ENCODE measurements at regions not wholly inside any gene's neighbourhood (a gene's known extent, or its start where the extent isn't known, plus 50 kb on each side); places are given as distances from the start of the nearest gene placed in this dataset.

- FAIRE-seq (no peak), DNase-seq (ENCODE audit: insufficient read length, low spot score) (peak; percentile 16)
- TF ChIP-seq POU2F2 (IDR thresholded peaks at IDR 0.05; ENCODE audit: low read depth, low read length) (peak; percentile 47; the same call in 1 of the 2 replicates), POLR2A (IDR thresholded peaks at IDR 0.05; ENCODE audit: low read depth, low read length) (no peak), SPI1 (IDR thresholded peaks at IDR 0.05; ENCODE audit: low read depth, low read length) (peak; percentile 45; the same call in 1 of the 2 replicates), PAX5 (IDR thresholded peaks at IDR 0.05; ENCODE audit: insufficient read depth, low read length, severe bottlenecking) (peak; percentile 37), POLR2AphosphoS5 (IDR thresholded peaks at IDR 0.05; ENCODE audit: low read depth, low read length) (no peak)
Measured at GRCh38 chr13:46983881-46984280, 87.0 kb upstream of the HTR2A start.

- TF ChIP-seq POU2F2 (IDR thresholded peaks at IDR 0.05; ENCODE audit: low read depth, low read length), result peak; percentile 86
- no peak for TF ChIP-seq TAF1 (IDR thresholded peaks at IDR 0.05; ENCODE audit: low read depth, low read length)
- TF ChIP-seq POLR2AphosphoS5 (IDR thresholded peaks at IDR 0.05; ENCODE audit: low read depth, low read length), result no peak
- peak; percentile 76 for TF ChIP-seq PAX5 (IDR thresholded peaks at IDR 0.05; ENCODE audit: insufficient read depth, low read length, severe bottlenecking)
- peak; percentile 100 for TF ChIP-seq SPI1 (IDR thresholded peaks at IDR 0.05; ENCODE audit: low read depth, low read length)
- DNase-seq (ENCODE audit: insufficient read length, low spot score) (peak; percentile 29), FAIRE-seq (peak; percentile 96)
Measured at GRCh38 chr13:46982856-46983582, 86.2 kb upstream of the HTR2A start.

- no peak for DNase-seq (ENCODE audit: insufficient read length, low spot score)
- no peak for FAIRE-seq
- TF ChIP-seq POU2F2 (IDR thresholded peaks at IDR 0.05; ENCODE audit: low read depth, low read length) (no peak), POLR2AphosphoS5 (IDR thresholded peaks at IDR 0.05; ENCODE audit: low read depth, low read length) (no peak), SPI1 (IDR thresholded peaks at IDR 0.05; ENCODE audit: low read depth, low read length) (no peak), PAX5 (IDR thresholded peaks at IDR 0.05; ENCODE audit: insufficient read depth, low read length, severe bottlenecking) (no peak), POLR2A (IDR thresholded peaks at IDR 0.05; ENCODE audit: low read depth, low read length) (no peak), TAF1 (IDR thresholded peaks at IDR 0.05; ENCODE audit: low read depth, low read length) (no peak)
Measured at GRCh38 chr13:46975173-46975572, 78.3 kb upstream of the HTR2A start.

- no peak for DNase-seq (ENCODE audit: insufficient read length, low spot score)
- TF ChIP-seq SPI1 (IDR thresholded peaks at IDR 0.05; ENCODE audit: low read depth, low read length) (peak; percentile 68), POLR2A (IDR thresholded peaks at IDR 0.05; ENCODE audit: low read depth, low read length) (no peak), POU2F2 (IDR thresholded peaks at IDR 0.05; ENCODE audit: low read depth, low read length) (no peak), TAF1 (IDR thresholded peaks at IDR 0.05; ENCODE audit: low read depth, low read length) (no peak)
- FAIRE-seq, result no peak
Measured at GRCh38 chr13:46968450-46968849, 71.6 kb upstream of the HTR2A start.

GRCh38 chr13:46964789-46965527, 68.1 kb upstream of the HTR2A start:
- TF ChIP-seq TAF1 (IDR thresholded peaks at IDR 0.05; ENCODE audit: low read depth, low read length) (no peak), SPI1 (IDR thresholded peaks at IDR 0.05; ENCODE audit: low read depth, low read length) (no peak), POU2F2 (IDR thresholded peaks at IDR 0.05; ENCODE audit: low read depth, low read length) (no peak), PAX5 (IDR thresholded peaks at IDR 0.05; ENCODE audit: insufficient read depth, low read length, severe bottlenecking) (no peak), POLR2AphosphoS5 (IDR thresholded peaks at IDR 0.05; ENCODE audit: low read depth, low read length) (no peak), POLR2A (IDR thresholded peaks at IDR 0.05; ENCODE audit: low read depth, low read length) (no peak)
- no peak for DNase-seq (ENCODE audit: insufficient read length, low spot score)
- no peak for FAIRE-seq

- TF ChIP-seq PAX5 (IDR thresholded peaks at IDR 0.05; ENCODE audit: insufficient read depth, low read length, severe bottlenecking), result no peak
- no peak for TF ChIP-seq POLR2A (IDR thresholded peaks at IDR 0.05; ENCODE audit: low read depth, low read length)
- no peak for TF ChIP-seq POLR2AphosphoS5 (IDR thresholded peaks at IDR 0.05; ENCODE audit: low read depth, low read length)
- TF ChIP-seq POU2F2 (IDR thresholded peaks at IDR 0.05; ENCODE audit: low read depth, low read length), result no peak
- TF ChIP-seq TAF1 (IDR thresholded peaks at IDR 0.05; ENCODE audit: low read depth, low read length), result no peak
- no peak for TF ChIP-seq SPI1 (IDR thresholded peaks at IDR 0.05; ENCODE audit: low read depth, low read length)
- FAIRE-seq (no peak), DNase-seq (ENCODE audit: insufficient read length, low spot score) (no peak)
Measured at GRCh38 chr13:46963904-46964303, 67.1 kb upstream of the HTR2A start.

GRCh38 chr13:46962281-46962941, 65.6 kb upstream of the HTR2A start:
- FAIRE-seq (peak; percentile 85), DNase-seq (ENCODE audit: insufficient read length, low spot score) (no peak)
- no peak for TF ChIP-seq SPI1 (IDR thresholded peaks at IDR 0.05; ENCODE audit: low read depth, low read length)
- no peak for TF ChIP-seq POLR2A (IDR thresholded peaks at IDR 0.05; ENCODE audit: low read depth, low read length)
- no peak for TF ChIP-seq PAX5 (IDR thresholded peaks at IDR 0.05; ENCODE audit: insufficient read depth, low read length, severe bottlenecking)
- TF ChIP-seq POU2F2 (IDR thresholded peaks at IDR 0.05; ENCODE audit: low read depth, low read length), result no peak
- TF ChIP-seq TAF1 (IDR thresholded peaks at IDR 0.05; ENCODE audit: low read depth, low read length), result no peak
- no peak for TF ChIP-seq POLR2AphosphoS5 (IDR thresholded peaks at IDR 0.05; ENCODE audit: low read depth, low read length)

- TF ChIP-seq SPI1 (IDR thresholded peaks at IDR 0.05; ENCODE audit: low read depth, low read length), result peak; percentile 33; the same call in 1 of the 2 replicates
- no peak for TF ChIP-seq TAF1 (IDR thresholded peaks at IDR 0.05; ENCODE audit: low read depth, low read length)
- TF ChIP-seq POLR2AphosphoS5 (IDR thresholded peaks at IDR 0.05; ENCODE audit: low read depth, low read length), result no peak
- TF ChIP-seq POU2F2 (IDR thresholded peaks at IDR 0.05; ENCODE audit: low read depth, low read length), result no peak
- DNase-seq (ENCODE audit: insufficient read length, low spot score) (peak; percentile 46), FAIRE-seq (peak; percentile 91)
Measured at GRCh38 chr13:46961719-46962118, 64.9 kb upstream of the HTR2A start.

- TF ChIP-seq TAF1 (IDR thresholded peaks at IDR 0.05; ENCODE audit: low read depth, low read length), result no peak
- TF ChIP-seq POU2F2 (IDR thresholded peaks at IDR 0.05; ENCODE audit: low read depth, low read length), result no peak
- TF ChIP-seq SPI1 (IDR thresholded peaks at IDR 0.05; ENCODE audit: low read depth, low read length), result no peak
- TF ChIP-seq POLR2A (IDR thresholded peaks at IDR 0.05; ENCODE audit: low read depth, low read length), result no peak
- TF ChIP-seq POLR2AphosphoS5 (IDR thresholded peaks at IDR 0.05; ENCODE audit: low read depth, low read length), result no peak
- TF ChIP-seq PAX5 (IDR thresholded peaks at IDR 0.05; ENCODE audit: insufficient read depth, low read length, severe bottlenecking), result no peak
- FAIRE-seq (no peak), DNase-seq (ENCODE audit: insufficient read length, low spot score) (no peak)
Measured at GRCh38 chr13:46953941-46954340, 57.1 kb upstream of the HTR2A start.
